GM12892 (cell line): ENCODE measurements at regions not wholly inside any gene's neighbourhood (a gene's known extent, or its start where the extent isn't known, plus 50 kb on each side); places are given as distances from the start of the nearest gene placed in this dataset.

Experiments used
- POLR2A ChIP-seq: IDR thresholded peaks from 2 replicates; pipeline ENCODE4 v1.6.1; 2011; ENCODE audit warnings: low read depth, low read length, control low read depth
- POLR2AphosphoS5 ChIP-seq: IDR thresholded peaks from 2 replicates; pipeline ENCODE4 v1.6.1; 2011; ENCODE audit warnings: low read depth, low read length, control low read depth
- TAF1 ChIP-seq: IDR thresholded peaks from 2 replicates; pipeline ENCODE4 v1.6.1; 2011; ENCODE audit warnings: low read depth, mild to moderate bottlenecking, control low read depth, low read length, borderline replicate concordance

- TF ChIP-seq POLR2AphosphoS5 (no peak), POLR2A (no peak), TAF1 (no peak)
Observed at GRCh38 chr2:144835634-144836350, 315.9 kb upstream of the ZEB2 start.
